Esophagus squamous epithelium (tissue), 5 donors: ENCODE measurements at regions not wholly inside any gene's neighbourhood (a gene's known extent, or its start where the extent isn't known, plus 50 kb on each side); places are given as distances from the start of the nearest gene placed in this dataset.

Experiments used
- DNase-seq: peaks from one replicate; lab custom pipeline; 2025; lab: John Stamatoyannopoulos, UW
- H3K27ac ChIP-seq, 4 donors: fragments of 200-600 bp; sonication (generic); one replicate each; pipeline ENCODE4 v1.5.1; 2016 to 2019; ENCODE audit warnings: mild to moderate bottlenecking in 1 of 4
- H3K27me3 ChIP-seq, 4 donors: fragments of 200-600 bp; sonication (generic); 1 replicate in 3 of 4; 2 replicates in 1 of 4; pipeline versions ENCODE4 v1.5.1 to v1.6.0; 2017 to 2021; ENCODE audit warnings: antibody characterized with exemption in 1 of 4
- H3K36me3 ChIP-seq, 3 donors: fragments of 200-600 bp; sonication (generic); one replicate each; pipeline ENCODE4 v1.5.1; 2016 to 2019
- H3K4me1 ChIP-seq, 3 donors: fragments of 200-600 bp; sonication (generic); one replicate each; pipeline ENCODE4 v1.5.1; 2017 to 2019
- H3K4me3 ChIP-seq, 4 donors: fragments of 200-600 bp; sonication (generic); 1 replicate in 3 of 4; 2 replicates in 1 of 4; pipeline ENCODE4 v1.5.1; 2016 to 2019; ENCODE audit warnings: mild to moderate bottlenecking in 2 of 4, moderate library complexity in 1 of 4
- H3K9me3 ChIP-seq, 3 donors: fragments of 200-600 bp; sonication (generic); one replicate each; pipeline ENCODE4 v1.5.1; 2016 to 2019
- CTCF ChIP-seq, 6 experiments: fragments of 450-650 bp in 4 of 6; fragments of 200-600 bp in 2 of 6; sonication (generic) in 2 of 6; IDR thresholded peaks; one replicate each; pipeline ENCODE4 v1.5.1; 2016 to 2019; ENCODE audit warnings: antibody characterized with exemption in 6 of 6, mild to moderate bottlenecking in 4 of 6, moderate library complexity in 4 of 6
- POLR2A ChIP-seq, 4 donors: fragments of 450-650 bp; IDR thresholded peaks; one replicate each; pipeline ENCODE4 v1.6.1; 2017; ENCODE audit warnings: antibody characterized with exemption in 4 of 4, mild to moderate bottlenecking in 4 of 4, moderate library complexity in 3 of 4
- WGBS, 2 donors: methylation state at CpG; one replicate each; pipeline ENCODE4 v1.1.5; 2018; 5-methylcytosine and 5-hydroxymethylcytosine counted together
- intact Hi-C: fragments of 100-400 bp; cut with DNase I; formaldehyde crosslinking; loops from one replicate; pipeline ENCODE4 v1.15.0; 2022
- donor health status: DM: yes; HTN: yes; CAD: no.

- Histone ChIP-seq H3K9me3 (no peaks in the 10 kb centered on the region), H3K36me3 (no peaks in the 10 kb centered on the region), H3K4me1 (no peaks in the 10 kb centered on the region), H3K4me3 (no peak overlapping the region), H3K27me3 (no peaks in the 10 kb centered on the region), H3K27ac (no peak overlapping the region)
- intact Hi-C loops: no loop called here
- no peak for DNase-seq
- TF ChIP-seq CTCF (IDR thresholded peaks at IDR 0.05) (no peak), POLR2A (IDR thresholded peaks at IDR 0.05) (no peak)
- WGBS, 2 donors: 65 to 68% methylated on average over 3 of the region's 3 CpGs
Observed at GRCh38 chr6:104183816-104184435, 675.8 kb downstream of the HACE1 start.

GRCh38 chr6:104182811-104183210 lies 676.9 kb downstream of the HACE1 start:
- TF ChIP-seq CTCF (IDR thresholded peaks at IDR 0.05): no peak
- TF ChIP-seq POLR2A (IDR thresholded peaks at IDR 0.05): no peak
- no peaks in the 10 kb centered on the region for H3K9me3 ChIP-seq
- 58 to 65% methylated on average over 2 of the region's 2 CpGs for WGBS, 2 donors
- H3K36me3 ChIP-seq: no peaks in the 10 kb centered on the region
- DNase-seq: no peak
- H3K27ac ChIP-seq: no peak overlapping the region
- intact Hi-C loops: no loop called here
- H3K27me3 ChIP-seq: no peaks in the 10 kb centered on the region
- H3K4me3 ChIP-seq: no peak overlapping the region
- H3K4me1 ChIP-seq: no peaks in the 10 kb centered on the region

- Histone ChIP-seq H3K27ac (no peak overlapping the region), H3K36me3 (no peaks in the 10 kb centered on the region), H3K27me3 (no peaks in the 10 kb centered on the region), H3K9me3 (no peaks in the 10 kb centered on the region), H3K4me3 (no peak overlapping the region), H3K4me1 (no peaks in the 10 kb centered on the region)
- intact Hi-C loops: no loop called here
- 65 to 71% methylated on average over 1 of the region's 1 CpG for WGBS, 2 donors
- no peak for DNase-seq
- no peak for TF ChIP-seq CTCF (IDR thresholded peaks at IDR 0.05)
- TF ChIP-seq POLR2A (IDR thresholded peaks at IDR 0.05): no peak
Observed at GRCh38 chr6:104173668-104174067, 686.1 kb downstream of the HACE1 start.

- H3K36me3 ChIP-seq: no peaks in the 10 kb centered on the region
- WGBS, 2 donors: 11 to 15% methylated on average over 2 of the region's 2 CpGs
Observed at GRCh38 chr6:104170401-104170800, 689.3 kb downstream of the HACE1 start.

More at GRCh38 chr6:104170401-104170800, 689.3 kb downstream of the HACE1 start:
- intact Hi-C loops: no loop called here
- Histone ChIP-seq H3K27me3 (no peaks in the 10 kb centered on the region), H3K27ac (no peak overlapping the region), H3K4me1 (no peaks in the 10 kb centered on the region), H3K9me3 (peaks cover 0 to 3% (median 0%) of the 10 kb centered on the region in 3 donors), H3K4me3 (no peak overlapping the region)
- no peak for DNase-seq
- TF ChIP-seq CTCF (IDR thresholded peaks at IDR 0.05) (no peak), POLR2A (IDR thresholded peaks at IDR 0.05) (no peak)
